BE2C (cell line): ENCODE measurements at regions not wholly inside any gene's neighbourhood (a gene's known extent, or its start where the extent isn't known, plus 50 kb on each side); places are given as distances from the start of the nearest gene placed in this dataset.

Experiments
- DNase-seq: peaks from one replicate; pipeline ENCODE4 v3.0.0-alpha.2; 2020
- H3K27me3 ChIP-seq: fragments of 250-450 bp; sonication (Bioruptor Pico); 2 replicates; pipeline ENCODE4 v1.5.1; 2020; ENCODE audit warnings: mild to moderate bottlenecking
- H3K36me3 ChIP-seq: fragments of 250-450 bp; sonication (Bioruptor Pico); 2 replicates; pipeline ENCODE4 v1.5.1; 2020; ENCODE audit warnings: mild to moderate bottlenecking
- H3K4me1 ChIP-seq: fragments of 250-450 bp; sonication (Bioruptor Pico); 2 replicates; pipeline ENCODE4 v1.5.1; 2020
- H3K4me3 ChIP-seq: 2 replicates; pipeline ENCODE4 v1.5.1; 2011; ENCODE audit warnings: low read depth, low read length
- H3K9me3 ChIP-seq: fragments of 250-450 bp; sonication (Bioruptor Pico); 2 replicates; pipeline ENCODE4 v1.5.1; 2020
- CTCF ChIP-seq: IDR thresholded peaks from 2 replicates; pipeline ENCODE4 v1.5.1; 2012; ENCODE audit warnings: mild to moderate bottlenecking, low read depth, low read length

GRCh38 chr2:120990451-120990871 is 254.8 kb downstream of the GLI2 start:
- Histone ChIP-seq H3K4me3 (no peak overlapping the region), H3K9me3 (no peaks in the 10 kb centered on the region), H3K27me3 (no peaks in the 10 kb centered on the region), H3K4me1 (no peaks in the 10 kb centered on the region), H3K36me3 (no peaks in the 10 kb centered on the region)
- TF ChIP-seq CTCF: no peak
- DNase-seq: no peak

- H3K4me1 ChIP-seq: no peaks in the 10 kb centered on the region
- no peak for TF ChIP-seq CTCF
- no peaks in the 10 kb centered on the region for H3K36me3 ChIP-seq
- no peak overlapping the region for H3K4me3 ChIP-seq
- H3K9me3 ChIP-seq: no peaks in the 10 kb centered on the region
- no peaks in the 10 kb centered on the region for H3K27me3 ChIP-seq
- DNase-seq: no peak
These were observed 255.8 kb downstream of the GLI2 start for GRCh38 chr2:120991441-120991840.

GRCh38 chr2:120992791-120993555 is 257.3 kb downstream of the GLI2 start:
- Histone ChIP-seq H3K27me3 (no peaks in the 10 kb centered on the region), H3K36me3 (no peaks in the 10 kb centered on the region), H3K4me3 (no peak overlapping the region), H3K4me1 (no peaks in the 10 kb centered on the region), H3K9me3 (no peaks in the 10 kb centered on the region)
- DNase-seq: no peak
- TF ChIP-seq CTCF: no peak

GRCh38 chr2:120993661-120994060 is 258.0 kb downstream of the GLI2 start:
- H3K9me3 ChIP-seq: no peaks in the 10 kb centered on the region
- no peaks in the 10 kb centered on the region for H3K36me3 ChIP-seq
- no peaks in the 10 kb centered on the region for H3K27me3 ChIP-seq
- H3K4me3 ChIP-seq: no peak overlapping the region
- TF ChIP-seq CTCF: no peak
- DNase-seq: no peak
- H3K4me1 ChIP-seq: no peaks in the 10 kb centered on the region

GRCh38 chr2:120994301-120994995 is 258.8 kb downstream of the GLI2 start:
- no peak for TF ChIP-seq CTCF
- Histone ChIP-seq H3K9me3 (no peaks in the 10 kb centered on the region), H3K27me3 (no peaks in the 10 kb centered on the region), H3K36me3 (no peaks in the 10 kb centered on the region), H3K4me3 (no peak overlapping the region), H3K4me1 (no peaks in the 10 kb centered on the region)
- no peak for DNase-seq

- H3K4me3 ChIP-seq: no peak overlapping the region
These were observed 259.5 kb downstream of the GLI2 start for GRCh38 chr2:120995152-120995551.

More at GRCh38 chr2:120995152-120995551, 259.5 kb downstream of the GLI2 start:
- no peak for DNase-seq
- Histone ChIP-seq H3K4me1 (no peaks in the 10 kb centered on the region), H3K27me3 (no peaks in the 10 kb centered on the region), H3K9me3 (no peaks in the 10 kb centered on the region), H3K36me3 (no peaks in the 10 kb centered on the region)
- no peak for TF ChIP-seq CTCF
